ENCODE measurements at regions not wholly inside any gene's neighbourhood (a gene's known extent, or its start where the extent isn't known, plus 50 kb on each side); places are given as distances from the start of the nearest gene placed in this dataset.

GRCh38 chr9:11135851-11136250 is 523.0 kb upstream of the PTPRD start:
- Histone ChIP-seq H3K9me3 (no peaks in the 10 kb centered on the region), H3K27ac (ENCODE audit: low read length) (no peak overlapping the region), H3K27me3 (replicated peaks in 1 of 2; ENCODE audit: control insufficient read depth in 2 of 2, extremely low read depth in 1 of 2, insufficient read depth in 2 of 2, low read length in 1 of 2) (no peaks in the 10 kb centered on the region), H3K4me1 (ENCODE audit: control insufficient read depth in 1 of 2, extremely low read depth in 1 of 2, insufficient read depth in 2 of 2, low read length in 2 of 2) (no peaks in the 10 kb centered on the region), H3K36me3 (ENCODE audit: control insufficient read depth in 2 of 2, extremely low read depth in 1 of 2, insufficient read depth in 1 of 2, low read length in 1 of 2) (no peaks in the 10 kb centered on the region), H3K4me3 (ENCODE audit: control insufficient read depth in 1 of 2, extremely low read depth in 1 of 2, low read length in 1 of 2) (no peak overlapping the region)
- Mint-ChIP-seq H3K4me1 (no peaks in the 10 kb centered on the region), H3K27ac (no peak overlapping the region), H3K4me3 (no peak overlapping the region), H3K9me3 (peaks cover 5 to 20% (median 20%) of the 10 kb centered on the region in 3 donors), H3K36me3 (no peaks in the 10 kb centered on the region), H3K27me3 (no peaks in the 10 kb centered on the region)
- ATAC-seq (replicated peaks in 1 of 4): no peak
- no CpG with 5 or more reads among the region's 3 CpGs for WGBS (ENCODE audit: insufficient coverage)
- POLR2A ChIA-PET: no interaction called here
- no peak for DNase-seq
- CTCF ChIA-PET: no interaction called here

- Mint-ChIP-seq H3K9me3 (peaks cover 6 to 41% (median 24%) of the 10 kb centered on the region in 3 donors), H3K4me3 (no peak overlapping the region), H3K27ac (no peak overlapping the region), H3K4me1 (no peaks in the 10 kb centered on the region), H3K36me3 (no peaks in the 10 kb centered on the region), H3K27me3 (no peaks in the 10 kb centered on the region)
- DNase-seq (no peak), ATAC-seq (replicated peaks in 1 of 4) (no peak)
- no peaks in the 10 kb centered on the region for H3K36me3 ChIP-seq (ENCODE audit: control insufficient read depth in 2 of 2, extremely low read depth in 1 of 2, insufficient read depth in 1 of 2, low read length in 1 of 2)
- H3K27ac ChIP-seq (ENCODE audit: low read length): no peak overlapping the region
- no peak overlapping the region for H3K4me3 ChIP-seq (ENCODE audit: control insufficient read depth in 1 of 2, extremely low read depth in 1 of 2, low read length in 1 of 2)
- WGBS (ENCODE audit: insufficient coverage): 86% methylated on average over 1 of the region's 3 CpGs
- ChIA-PET CTCF (no interaction called here), POLR2A (no interaction called here)
- no peaks in the 10 kb centered on the region for H3K27me3 ChIP-seq (replicated peaks in 1 of 2; ENCODE audit: control insufficient read depth in 2 of 2, extremely low read depth in 1 of 2, insufficient read depth in 2 of 2, low read length in 1 of 2)
- H3K9me3 ChIP-seq: no peaks in the 10 kb centered on the region
- no peaks in the 10 kb centered on the region for H3K4me1 ChIP-seq (ENCODE audit: control insufficient read depth in 1 of 2, extremely low read depth in 1 of 2, insufficient read depth in 2 of 2, low read length in 2 of 2)
Measured at GRCh38 chr9:11141357-11141756, 528.6 kb upstream of the PTPRD start.

- H3K4me1 ChIP-seq (ENCODE audit: control insufficient read depth in 1 of 2, extremely low read depth in 1 of 2, insufficient read depth in 2 of 2, low read length in 2 of 2): no peaks in the 10 kb centered on the region
- Mint-ChIP-seq H3K9me3 (peaks cover 14 to 37% (median 25%) of the 10 kb centered on the region in 3 donors), H3K27me3 (no peaks in the 10 kb centered on the region), H3K36me3 (no peaks in the 10 kb centered on the region), H3K4me3 (no peak overlapping the region), H3K4me1 (no peaks in the 10 kb centered on the region), H3K27ac (no peak overlapping the region)
- ChIA-PET CTCF (interaction anchor here in 1 of 2 donors (0.6 to 0.7 kb wide), 2 partner anchors 16 to 39 kb away, joined by 5 read pairs; no protein-coding TSS in a partner anchor), POLR2A (interaction anchor here in 1 of 2 donors (0.6 kb wide), 1 partner anchor 18 kb away, joined by 3 read pairs; no protein-coding TSS in a partner anchor)
- no CpG with 5 or more reads among the region's 3 CpGs for WGBS (ENCODE audit: insufficient coverage)
- no peak overlapping the region for H3K27ac ChIP-seq (ENCODE audit: low read length)
- DNase-seq: no peak
- no peaks in the 10 kb centered on the region for H3K36me3 ChIP-seq (ENCODE audit: control insufficient read depth in 2 of 2, extremely low read depth in 1 of 2, insufficient read depth in 1 of 2, low read length in 1 of 2)
- H3K9me3 ChIP-seq: no peaks in the 10 kb centered on the region
- H3K4me3 ChIP-seq (ENCODE audit: control insufficient read depth in 1 of 2, extremely low read depth in 1 of 2, low read length in 1 of 2): no peak overlapping the region
- no peak for ATAC-seq (replicated peaks in 1 of 4)
- H3K27me3 ChIP-seq (replicated peaks in 1 of 2; ENCODE audit: control insufficient read depth in 2 of 2, extremely low read depth in 1 of 2, insufficient read depth in 2 of 2, low read length in 1 of 2): no peaks in the 10 kb centered on the region
Measured at GRCh38 chr9:11142965-11143738, 530.4 kb upstream of the PTPRD start.

- H3K27ac ChIP-seq (ENCODE audit: low read length): no peak overlapping the region
- Mint-ChIP-seq H3K4me1 (no peaks in the 10 kb centered on the region), H3K4me3 (no peak overlapping the region), H3K27ac (no peak overlapping the region), H3K27me3 (no peaks in the 10 kb centered on the region), H3K36me3 (no peaks in the 10 kb centered on the region), H3K9me3 (peaks cover 16 to 39% (median 26%) of the 10 kb centered on the region in 3 donors)
- whole genome bisulfite sequencing (ENCODE audit: insufficient coverage): no CpG with 5 or more reads among the region's 2 CpGs
- no peaks in the 10 kb centered on the region for H3K4me1 ChIP-seq (ENCODE audit: control insufficient read depth in 1 of 2, extremely low read depth in 1 of 2, insufficient read depth in 2 of 2, low read length in 2 of 2)
- H3K9me3 ChIP-seq: no peaks in the 10 kb centered on the region
- no peak for DNase-seq
- no peaks in the 10 kb centered on the region for H3K27me3 ChIP-seq (replicated peaks in 1 of 2; ENCODE audit: control insufficient read depth in 2 of 2, extremely low read depth in 1 of 2, insufficient read depth in 2 of 2, low read length in 1 of 2)
- ChIA-PET CTCF (no interaction called here), POLR2A (no interaction called here)
- no peaks in the 10 kb centered on the region for H3K36me3 ChIP-seq (ENCODE audit: control insufficient read depth in 2 of 2, extremely low read depth in 1 of 2, insufficient read depth in 1 of 2, low read length in 1 of 2)
- ATAC-seq (replicated peaks in 1 of 4): no peak
- H3K4me3 ChIP-seq (ENCODE audit: control insufficient read depth in 1 of 2, extremely low read depth in 1 of 2, low read length in 1 of 2): no peak overlapping the region
Measured at GRCh38 chr9:11144746-11145145, 531.9 kb upstream of the PTPRD start.

- H3K36me3 Mint-ChIP-seq: no peaks in the 10 kb centered on the region
- no peak overlapping the region for H3K27ac Mint-ChIP-seq
- peaks cover 19 to 40% (median 29%) of the 10 kb centered on the region in 3 donors for H3K9me3 Mint-ChIP-seq
- no peak overlapping the region for H3K4me3 ChIP-seq (ENCODE audit: control insufficient read depth in 1 of 2, extremely low read depth in 1 of 2, low read length in 1 of 2)
- WGBS (ENCODE audit: insufficient coverage): 67% methylated on average over 2 of the region's 5 CpGs
- no peak for ATAC-seq (replicated peaks in 1 of 4)
- DNase-seq: no peak
- H3K4me3 Mint-ChIP-seq: no peak overlapping the region
- ChIA-PET POLR2A (no interaction called here), CTCF (no interaction called here)
- H3K36me3 ChIP-seq (ENCODE audit: control insufficient read depth in 2 of 2, extremely low read depth in 1 of 2, insufficient read depth in 1 of 2, low read length in 1 of 2): no peaks in the 10 kb centered on the region
- H3K4me1 ChIP-seq (ENCODE audit: control insufficient read depth in 1 of 2, extremely low read depth in 1 of 2, insufficient read depth in 2 of 2, low read length in 2 of 2): no peaks in the 10 kb centered on the region
- H3K27me3 Mint-ChIP-seq: no peaks in the 10 kb centered on the region
- H3K27ac ChIP-seq (ENCODE audit: low read length): no peak overlapping the region
- H3K9me3 ChIP-seq: no peaks in the 10 kb centered on the region
- no peaks in the 10 kb centered on the region for H3K27me3 ChIP-seq (replicated peaks in 1 of 2; ENCODE audit: control insufficient read depth in 2 of 2, extremely low read depth in 1 of 2, insufficient read depth in 2 of 2, low read length in 1 of 2)
- H3K4me1 Mint-ChIP-seq: no peaks in the 10 kb centered on the region
Measured at GRCh38 chr9:11148189-11148588, 535.4 kb upstream of the PTPRD start.

GRCh38 chr9:11149065-11149464 is 536.3 kb upstream of the PTPRD start:
- Mint-ChIP-seq H3K27me3 (no peaks in the 10 kb centered on the region), H3K27ac (no peak overlapping the region), H3K4me1 (no peaks in the 10 kb centered on the region), H3K9me3 (peaks cover 22 to 42% (median 26%) of the 10 kb centered on the region in 3 donors), H3K4me3 (no peak overlapping the region), H3K36me3 (no peaks in the 10 kb centered on the region)
- ATAC-seq (replicated peaks in 1 of 4) (no peak), DNase-seq (no peak)
- no peaks in the 10 kb centered on the region for H3K9me3 ChIP-seq
- H3K27ac ChIP-seq (ENCODE audit: low read length): no peak overlapping the region
- POLR2A ChIA-PET: no interaction called here
- CTCF ChIA-PET: no interaction called here
- H3K36me3 ChIP-seq (ENCODE audit: control insufficient read depth in 2 of 2, extremely low read depth in 1 of 2, insufficient read depth in 1 of 2, low read length in 1 of 2): no peaks in the 10 kb centered on the region
- WGBS (ENCODE audit: insufficient coverage): 62% methylated on average over 4 of the region's 7 CpGs
- H3K27me3 ChIP-seq (replicated peaks in 1 of 2; ENCODE audit: control insufficient read depth in 2 of 2, extremely low read depth in 1 of 2, insufficient read depth in 2 of 2, low read length in 1 of 2): no peaks in the 10 kb centered on the region
- H3K4me3 ChIP-seq (ENCODE audit: control insufficient read depth in 1 of 2, extremely low read depth in 1 of 2, low read length in 1 of 2): no peak overlapping the region
- H3K4me1 ChIP-seq (ENCODE audit: control insufficient read depth in 1 of 2, extremely low read depth in 1 of 2, insufficient read depth in 2 of 2, low read length in 2 of 2): no peaks in the 10 kb centered on the region

Measured in T-cell (primary cell).